ENCODE measurements at regions not wholly inside any gene's neighbourhood (a gene's known extent, or its start where the extent isn't known, plus 50 kb on each side); places are given as distances from the start of the nearest gene placed in this dataset.

- TF ChIP-seq ZNF274 (IDR thresholded peaks at IDR 0.05; ENCODE audit: low read depth, low read length): no peak
- TF ChIP-seq SUZ12 (IDR thresholded peaks at IDR 0.05; ENCODE audit: extremely low read depth, insufficient read depth, insufficient read length): no peak
- TF ChIP-seq YY1 (IDR thresholded peaks at IDR 0.05; ENCODE audit: insufficient read depth, insufficient read length): no peak
Observed at GRCh38 chr10:105879401-105879800, 1238.3 kb downstream of the SORCS3 start.

Measured in NT2/D1 (cell line).